Pancreas (tissue), 10 donors: ENCODE measurements at regions not wholly inside any gene's neighbourhood (a gene's known extent, or its start where the extent isn't known, plus 50 kb on each side); places are given as distances from the start of the nearest gene placed in this dataset.

Experiments used
- ATAC-seq, 4 donors: fragments of 200-7000 bp; cut with Tn5 transposase; one replicate each; pipeline versions ENCODE4 v1.8.0 to v1.9.1; 2020; ENCODE audit warnings: mild to moderate bottlenecking in 4 of 4, moderate library complexity in 4 of 4
- DNase-seq, 6 donors: peaks; one replicate each; pipeline ENCODE4 v3.0.0-alpha.2; 2020
- FAIRE-seq: peaks from 2 replicates; lab custom pipeline; 2012; peaks lifted over from hg19 to GRCh38; lab: Jason Lieb, UNC
- H3K27ac ChIP-seq, 4 donors: fragments of 200-600 bp; sonication (generic); 1 replicate in 3 of 4; 2 replicates in 1 of 4; pipeline versions ENCODE4 v1.5.0 to v1.8.0; 2020
- H3K27me3 ChIP-seq, 4 donors: fragments of 200-600 bp; one replicate each; pipeline ENCODE4 v1.8.0; 2021
- H3K36me3 ChIP-seq, 3 donors: fragments of 200-600 bp; sonication (generic) in 1 of 3; one replicate each; pipeline versions ENCODE4 v1.5.0 to v1.8.0; 2020 to 2021
- H3K4me1 ChIP-seq, 3 donors: fragments of 200-600 bp; one replicate each; pipeline ENCODE4 v1.8.0; 2021
- H3K4me3 ChIP-seq, 4 donors: fragments of 200-600 bp; sonication (generic) in 2 of 4; one replicate each; pipeline versions ENCODE4 v1.5.0 to v1.8.0; 2020 to 2021
- H3K9me3 ChIP-seq, 4 donors: fragments of 200-600 bp; one replicate each; pipeline ENCODE4 v1.8.0; 2021
- WGBS, 2 donors: extraction: QIAGEN DNeasy Blood & Tissue Kit; methylation state at CpG; one replicate each; pipeline ENCODE4 v1.1.7; 2013; 5-methylcytosine and 5-hydroxymethylcytosine counted together
- intact Hi-C, 3 donors: fragments of 100-400 bp; cut with DNase I; formaldehyde crosslinking; loops; one replicate each; pipeline versions ENCODE4 v1.11.1 to v1.14.2; 2022
- TF ChIP-seq, protein P1 (sequence below), 4 donors: fragments of 200-600 bp; sonication (generic) in 3 of 4; IDR thresholded peaks; one replicate each; pipeline versions ENCODE4 v1.5.0 to v1.8.0; 2021; ENCODE audit warnings: antibody characterized with exemption in 4 of 4
- donor health status: healthy with polysubstance abuse.
- donor health status: DM: no; HTN: no; CAD: no; lungs with moderate emphysema.
- donor health status: DM: no; HTN: no; CAD: no.
- donor health status: control.
- donor health status: control.
- donor health status: Bipolar disorder and iron deficiency.
- donor health status: DM: yes; HTN: yes; CAD: no.
- donor health status: DM: no; HTN: no; CAD: no.
- donor health status: DM: no; HTN: no; CAD: no.
- donor health status: DM: yes; HTN: yes; CAD: no.

DNA sequence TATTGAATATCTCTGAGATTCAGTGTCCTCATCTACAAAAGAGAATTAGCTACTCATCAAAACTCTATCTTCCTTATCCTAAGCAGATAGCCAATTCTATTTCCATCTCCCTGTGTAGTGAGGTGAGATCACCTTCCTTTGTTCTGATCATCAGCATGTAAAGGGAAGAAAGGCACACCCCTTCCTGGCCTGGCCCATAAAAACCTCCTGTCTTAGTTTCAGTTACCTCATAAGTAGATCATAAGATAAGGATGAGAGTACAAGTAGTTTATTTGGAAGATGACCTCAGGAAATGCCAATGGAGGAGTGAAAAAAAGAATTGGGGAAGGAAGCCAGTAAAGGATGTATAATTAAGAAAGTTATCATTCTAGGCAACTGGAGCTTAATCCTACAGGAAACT, 114.5 kb upstream of the GADL1 start:
- Histone ChIP-seq H3K9me3 (no peaks in the 10 kb centered on the region), H3K4me3 (no peak overlapping the region), H3K27me3 (no peaks in the 10 kb centered on the region), H3K4me1 (no peaks in the 10 kb centered on the region), H3K36me3 (no peaks in the 10 kb centered on the region), H3K27ac (no peak overlapping the region)
- ATAC-seq (no peak), FAIRE-seq (no peak), DNase-seq (no peak)
- intact Hi-C loops: no loop called here
- TF ChIP-seq, protein P1, sequence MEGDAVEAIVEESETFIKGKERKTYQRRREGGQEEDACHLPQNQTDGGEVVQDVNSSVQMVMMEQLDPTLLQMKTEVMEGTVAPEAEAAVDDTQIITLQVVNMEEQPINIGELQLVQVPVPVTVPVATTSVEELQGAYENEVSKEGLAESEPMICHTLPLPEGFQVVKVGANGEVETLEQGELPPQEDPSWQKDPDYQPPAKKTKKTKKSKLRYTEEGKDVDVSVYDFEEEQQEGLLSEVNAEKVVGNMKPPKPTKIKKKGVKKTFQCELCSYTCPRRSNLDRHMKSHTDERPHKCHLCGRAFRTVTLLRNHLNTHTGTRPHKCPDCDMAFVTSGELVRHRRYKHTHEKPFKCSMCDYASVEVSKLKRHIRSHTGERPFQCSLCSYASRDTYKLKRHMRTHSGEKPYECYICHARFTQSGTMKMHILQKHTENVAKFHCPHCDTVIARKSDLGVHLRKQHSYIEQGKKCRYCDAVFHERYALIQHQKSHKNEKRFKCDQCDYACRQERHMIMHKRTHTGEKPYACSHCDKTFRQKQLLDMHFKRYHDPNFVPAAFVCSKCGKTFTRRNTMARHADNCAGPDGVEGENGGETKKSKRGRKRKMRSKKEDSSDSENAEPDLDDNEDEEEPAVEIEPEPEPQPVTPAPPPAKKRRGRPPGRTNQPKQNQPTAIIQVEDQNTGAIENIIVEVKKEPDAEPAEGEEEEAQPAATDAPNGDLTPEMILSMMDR (IDR thresholded peaks at IDR 0.05): no peak

DNA sequence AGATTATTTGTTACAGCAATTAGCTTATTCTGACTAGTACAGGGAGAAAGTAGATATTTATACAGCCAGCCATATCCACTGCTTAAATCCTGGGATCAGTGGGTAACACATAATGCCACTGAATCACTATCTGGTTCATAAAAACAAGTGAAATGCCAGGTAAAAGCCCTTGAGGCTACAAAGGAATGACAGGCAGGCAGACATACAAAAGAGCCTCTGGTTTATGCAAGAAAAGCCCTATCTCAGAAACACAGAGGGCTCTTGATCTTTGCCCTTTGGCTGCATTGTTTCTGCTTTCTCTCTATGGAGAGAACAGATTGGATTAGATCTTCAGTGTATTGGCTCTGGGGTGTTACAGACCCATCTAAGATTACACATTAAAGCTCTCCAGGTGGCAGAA, 115.4 kb upstream of the GADL1 start:
- FAIRE-seq (no peak), DNase-seq (no peak), ATAC-seq (no peak)
- H3K27ac ChIP-seq: no peak overlapping the region
- no peaks in the 10 kb centered on the region for H3K4me1 ChIP-seq
- intact Hi-C loops: no loop called here
- no peaks in the 10 kb centered on the region for H3K27me3 ChIP-seq
- H3K36me3 ChIP-seq: no peaks in the 10 kb centered on the region
- no peak overlapping the region for H3K4me3 ChIP-seq
- H3K9me3 ChIP-seq: no peaks in the 10 kb centered on the region
- TF ChIP-seq, protein P1 (IDR thresholded peaks at IDR 0.05): no peak

DNA sequence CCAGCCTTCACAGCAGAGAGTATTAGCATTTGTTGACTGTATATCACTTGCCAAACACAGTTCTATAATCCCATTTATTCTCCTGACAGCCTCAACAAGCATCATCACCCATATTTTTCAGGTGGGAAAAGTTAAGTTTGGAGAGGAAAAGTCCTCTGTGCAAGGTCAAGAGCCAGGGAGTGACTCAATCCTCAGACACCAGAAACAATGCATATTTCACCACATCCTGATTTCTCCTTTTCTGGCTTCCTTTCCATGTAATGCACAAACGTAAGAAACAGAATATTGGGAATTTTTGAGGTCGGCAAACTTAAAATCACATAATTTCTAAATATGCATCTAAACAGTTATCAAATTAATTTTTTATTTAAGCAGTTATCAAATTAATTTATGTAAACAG, 116.0 kb upstream of the GADL1 start:
- Histone ChIP-seq H3K27ac (no peak overlapping the region), H3K27me3 (no peaks in the 10 kb centered on the region), H3K9me3 (no peaks in the 10 kb centered on the region), H3K4me1 (no peaks in the 10 kb centered on the region), H3K36me3 (no peaks in the 10 kb centered on the region), H3K4me3 (no peak overlapping the region)
- intact Hi-C loops: no loop called here
- 76 to 79% methylated on average over 2 of the region's 2 CpGs for WGBS, 2 donors
- DNase-seq (no peak), FAIRE-seq (no peak), ATAC-seq (no peak)
- TF ChIP-seq, protein P1 (IDR thresholded peaks at IDR 0.05): no peak

DNA sequence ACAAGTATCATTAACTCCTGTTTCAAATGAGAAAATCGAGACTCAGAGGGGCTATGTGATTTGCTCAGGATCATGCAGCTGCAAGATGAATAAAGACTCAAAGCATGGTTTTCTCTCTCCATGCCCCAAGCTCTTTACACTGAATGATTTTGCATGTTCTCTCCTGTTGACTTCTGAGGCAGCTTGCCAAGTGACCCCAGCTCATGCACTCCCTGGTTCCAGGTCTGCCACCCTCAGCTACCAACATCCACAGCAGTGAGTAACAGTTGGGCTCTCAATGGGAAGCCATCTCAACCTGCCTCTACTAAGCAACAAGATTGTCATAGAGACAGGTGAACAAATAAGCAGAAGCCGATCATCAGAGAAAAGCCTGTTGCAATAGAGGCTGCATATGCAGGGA, 116.9 kb upstream of the GADL1 start:
- H3K27ac ChIP-seq: no peak overlapping the region
- TF ChIP-seq, protein P1 (IDR thresholded peaks at IDR 0.05): no peak
- H3K36me3 ChIP-seq: no peaks in the 10 kb centered on the region
- DNase-seq (no peak), FAIRE-seq (no peak), ATAC-seq (peak in 1 of 4 donors; percentile 41)
- 43 to 50% methylated on average over 2 of the region's 2 CpGs for WGBS, 2 donors
- no peaks in the 10 kb centered on the region for H3K9me3 ChIP-seq
- no peaks in the 10 kb centered on the region for H3K4me1 ChIP-seq
- intact Hi-C loops: no loop called here
- H3K4me3 ChIP-seq: no peak overlapping the region
- no peaks in the 10 kb centered on the region for H3K27me3 ChIP-seq

DNA sequence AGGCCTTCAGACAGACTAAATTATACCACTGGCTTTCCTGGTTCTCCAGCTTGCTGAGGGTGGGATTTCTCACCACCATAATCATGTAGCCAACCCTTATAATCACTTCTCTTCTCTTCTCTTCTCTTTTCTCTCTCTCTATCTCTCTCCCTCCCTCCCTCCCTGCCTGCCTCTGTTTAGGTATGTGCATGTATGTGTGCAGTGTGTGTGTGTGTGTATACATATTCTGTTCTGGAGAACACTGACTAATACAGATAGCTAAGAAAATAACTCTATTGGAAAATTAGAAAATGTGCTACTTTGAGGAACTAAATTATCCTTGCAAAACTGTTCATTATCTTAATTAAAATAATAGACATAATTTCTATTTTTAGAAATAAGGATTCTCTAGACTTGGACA, 118.6 kb upstream of the GADL1 start:
- intact Hi-C loops: no loop called here
- Histone ChIP-seq H3K4me1 (no peaks in the 10 kb centered on the region), H3K4me3 (no peak overlapping the region), H3K27me3 (no peaks in the 10 kb centered on the region), H3K9me3 (no peaks in the 10 kb centered on the region), H3K27ac (no peak overlapping the region), H3K36me3 (no peaks in the 10 kb centered on the region)
- FAIRE-seq: no peak
- TF ChIP-seq, protein P1 (IDR thresholded peaks at IDR 0.05): no peak
- no peak for DNase-seq
- no peak for ATAC-seq
